ENCODE measurements at regions not wholly inside any gene's neighbourhood (a gene's known extent, or its start where the extent isn't known, plus 50 kb on each side); places are given as distances from the start of the nearest gene placed in this dataset.

DNA sequence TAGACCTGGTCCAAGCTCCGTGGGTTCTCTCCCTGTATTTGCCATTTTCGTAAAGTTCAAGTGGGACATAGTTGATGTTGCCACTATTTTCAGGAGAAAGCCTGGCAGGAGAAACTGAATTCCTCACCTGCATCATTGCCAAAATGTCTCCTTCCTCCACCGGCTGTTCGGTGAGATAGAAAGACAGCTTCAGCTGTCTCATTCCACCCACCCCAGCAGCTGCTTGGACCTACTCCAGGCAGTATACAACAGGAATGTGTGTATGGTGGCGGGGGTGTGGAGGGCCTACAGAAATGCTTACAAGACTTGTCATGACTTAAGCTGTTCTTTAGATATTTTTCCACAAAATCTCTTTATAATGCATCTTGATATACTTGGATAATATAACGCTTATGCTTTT, 132.7 kb upstream of the RAP2B start:
- TF ChIP-seq, protein P1, sequence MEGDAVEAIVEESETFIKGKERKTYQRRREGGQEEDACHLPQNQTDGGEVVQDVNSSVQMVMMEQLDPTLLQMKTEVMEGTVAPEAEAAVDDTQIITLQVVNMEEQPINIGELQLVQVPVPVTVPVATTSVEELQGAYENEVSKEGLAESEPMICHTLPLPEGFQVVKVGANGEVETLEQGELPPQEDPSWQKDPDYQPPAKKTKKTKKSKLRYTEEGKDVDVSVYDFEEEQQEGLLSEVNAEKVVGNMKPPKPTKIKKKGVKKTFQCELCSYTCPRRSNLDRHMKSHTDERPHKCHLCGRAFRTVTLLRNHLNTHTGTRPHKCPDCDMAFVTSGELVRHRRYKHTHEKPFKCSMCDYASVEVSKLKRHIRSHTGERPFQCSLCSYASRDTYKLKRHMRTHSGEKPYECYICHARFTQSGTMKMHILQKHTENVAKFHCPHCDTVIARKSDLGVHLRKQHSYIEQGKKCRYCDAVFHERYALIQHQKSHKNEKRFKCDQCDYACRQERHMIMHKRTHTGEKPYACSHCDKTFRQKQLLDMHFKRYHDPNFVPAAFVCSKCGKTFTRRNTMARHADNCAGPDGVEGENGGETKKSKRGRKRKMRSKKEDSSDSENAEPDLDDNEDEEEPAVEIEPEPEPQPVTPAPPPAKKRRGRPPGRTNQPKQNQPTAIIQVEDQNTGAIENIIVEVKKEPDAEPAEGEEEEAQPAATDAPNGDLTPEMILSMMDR (IDR thresholded peaks at IDR 0.05): no peak
- no peak for TF ChIP-seq POLR2AphosphoS5 (IDR thresholded peaks at IDR 0.05)
- no peak for TF ChIP-seq POLR2A (IDR thresholded peaks at IDR 0.05)
- no peak for TF ChIP-seq EP300 (IDR thresholded peaks at IDR 0.05)
